SU-DHL-6 (cell line): ENCODE measurements at regions not wholly inside any gene's neighbourhood (a gene's known extent, or its start where the extent isn't known, plus 50 kb on each side); places are given as distances from the start of the nearest gene placed in this dataset.

Experiments used
- H2AFZ ChIP-seq: fragments of 200-600 bp; sonication (generic); 2 replicates; pipeline ENCODE4 v1.6.1; 2014; ENCODE audit warnings: low read depth, mild to moderate bottlenecking, moderate library complexity, mixed read lengths, antibody characterized with exemption, low read length; ENCODE audit not compliant: severe bottlenecking
- H3F3A ChIP-seq: fragments of 200-600 bp; shearing (Covaris generic); 2 replicates; pipeline ENCODE4 v1.6.0; 2016; ENCODE audit warnings: antibody characterized with exemption, mild to moderate bottlenecking; ENCODE audit not compliant: insufficient read depth
- H3K27ac ChIP-seq: fragments of 200-600 bp; sonication (generic); 2 replicates; pipeline ENCODE4 v1.5.1; 2016; ENCODE audit warnings: low read depth, mild to moderate bottlenecking, low read length, moderate library complexity, mixed read lengths
- H3K27me3 ChIP-seq: fragments of 200-600 bp; sonication (generic), shearing (Covaris generic); 2 replicates; pipeline ENCODE4 v1.6.0; 2014; ENCODE audit warnings: mild to moderate bottlenecking, low read length
- H3K36me3 ChIP-seq: fragments of 200-600 bp; sonication (generic); 2 replicates; pipeline ENCODE4 v1.6.1; 2014; ENCODE audit warnings: mild to moderate bottlenecking, low read length, mixed read lengths
- H3K4me2 ChIP-seq: fragments of 300-600, 200-600 bp; shearing (Covaris generic), sonication (generic); 2 replicates; pipeline ENCODE4 v1.6.0; 2014; ENCODE audit warnings: low read length, low read depth, mild to moderate bottlenecking; ENCODE audit not compliant: poor library complexity, severe bottlenecking
- H3K4me3 ChIP-seq: fragments of 200-600 bp; sonication (generic); 2 replicates; pipeline ENCODE4 v1.5.1; 2014; ENCODE audit warnings: antibody characterized with exemption, low read length, mild to moderate bottlenecking, mixed read lengths; ENCODE audit not compliant: insufficient read depth, poor library complexity, severe bottlenecking
- H3K79me2 ChIP-seq: fragments of 200-600 bp; sonication (generic); 2 replicates; pipeline ENCODE4 v1.6.1; 2014; ENCODE audit warnings: mild to moderate bottlenecking, low read length, moderate library complexity; ENCODE audit not compliant: insufficient read depth
- H3K9ac ChIP-seq: fragments of 200-600 bp; sonication (generic); 2 replicates; pipeline ENCODE4 v1.7.0; 2014; ENCODE audit warnings: mild to moderate bottlenecking, low read length
- H3K9me2 ChIP-seq: fragments of 200-600 bp; sonication (generic); replicated peaks from 2 replicates; pipeline ENCODE4 v1.6.1; 2014; ENCODE audit warnings: low read length; ENCODE audit not compliant: insufficient read depth
- H3K9me3 ChIP-seq: fragments of 200-600 bp; sonication (generic); 2 replicates; pipeline ENCODE4 v1.6.1; 2014; ENCODE audit warnings: low read length, mixed read lengths; ENCODE audit not compliant: insufficient read depth
- H4K20me1 ChIP-seq: fragments of 200-600 bp; sonication (generic); 2 replicates; pipeline ENCODE4 v1.6.1; 2014; ENCODE audit warnings: low read depth, mild to moderate bottlenecking, antibody characterized with exemption, low read length, moderate library complexity, mixed read lengths
- EZH2phosphoT487 ChIP-seq: fragments of 200-600 bp; sonication (generic), shearing (Covaris generic); conservative IDR thresholded peaks from 2 replicates; pipeline ENCODE4 v1.6.1; 2018; ENCODE audit warnings: mild to moderate bottlenecking, antibody characterized with exemption, low read length, moderate library complexity, mixed read lengths
- TF ChIP-seq, protein P1 (sequence below): fragments of 200-600 bp; sonication (generic); IDR thresholded peaks from one replicate; pipeline ENCODE4 v1.5.1; 2017; ENCODE audit warnings: antibody characterized with exemption, mild to moderate bottlenecking, low read length, moderate library complexity; ENCODE audit not compliant: insufficient read depth, poor library complexity, severe bottlenecking

DNA sequence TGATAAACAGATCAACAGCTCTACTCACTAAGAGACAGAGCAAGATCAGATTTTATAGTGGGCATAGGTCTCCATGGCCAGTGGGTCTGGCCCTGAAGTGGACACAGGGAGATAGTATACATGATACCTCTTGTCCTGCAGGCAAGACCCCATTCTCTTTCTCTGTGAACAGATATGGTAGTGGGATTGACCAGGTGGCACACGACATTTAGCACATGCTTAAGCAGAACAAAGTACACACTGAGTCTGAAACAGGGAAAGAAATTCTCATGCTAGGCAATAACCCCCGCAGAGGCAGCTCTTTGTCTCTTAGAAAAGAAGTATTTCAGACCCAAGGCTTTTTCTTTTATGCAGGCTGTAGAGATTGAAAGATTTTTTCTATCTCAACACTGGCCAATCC, 1331.2 kb downstream of the FSCB start:
- peak overlapping the region; percentile 67 for H2AFZ ChIP-seq
- H3K79me2 ChIP-seq = no peaks in the 10 kb centered on the region
- no peaks in the 10 kb centered on the region for H3K9me2 ChIP-seq
- no peak overlapping the region for H3K9ac ChIP-seq
- TF ChIP-seq EZH2phosphoT487 = no peak
- TF ChIP-seq, protein P1, sequence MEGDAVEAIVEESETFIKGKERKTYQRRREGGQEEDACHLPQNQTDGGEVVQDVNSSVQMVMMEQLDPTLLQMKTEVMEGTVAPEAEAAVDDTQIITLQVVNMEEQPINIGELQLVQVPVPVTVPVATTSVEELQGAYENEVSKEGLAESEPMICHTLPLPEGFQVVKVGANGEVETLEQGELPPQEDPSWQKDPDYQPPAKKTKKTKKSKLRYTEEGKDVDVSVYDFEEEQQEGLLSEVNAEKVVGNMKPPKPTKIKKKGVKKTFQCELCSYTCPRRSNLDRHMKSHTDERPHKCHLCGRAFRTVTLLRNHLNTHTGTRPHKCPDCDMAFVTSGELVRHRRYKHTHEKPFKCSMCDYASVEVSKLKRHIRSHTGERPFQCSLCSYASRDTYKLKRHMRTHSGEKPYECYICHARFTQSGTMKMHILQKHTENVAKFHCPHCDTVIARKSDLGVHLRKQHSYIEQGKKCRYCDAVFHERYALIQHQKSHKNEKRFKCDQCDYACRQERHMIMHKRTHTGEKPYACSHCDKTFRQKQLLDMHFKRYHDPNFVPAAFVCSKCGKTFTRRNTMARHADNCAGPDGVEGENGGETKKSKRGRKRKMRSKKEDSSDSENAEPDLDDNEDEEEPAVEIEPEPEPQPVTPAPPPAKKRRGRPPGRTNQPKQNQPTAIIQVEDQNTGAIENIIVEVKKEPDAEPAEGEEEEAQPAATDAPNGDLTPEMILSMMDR = no peak
- no peaks in the 10 kb centered on the region for H3F3A ChIP-seq
- H4K20me1 ChIP-seq = no peaks in the 10 kb centered on the region
- H3K36me3 ChIP-seq = no peaks in the 10 kb centered on the region
- H3K9me3 ChIP-seq = no peaks in the 10 kb centered on the region
- H3K27ac ChIP-seq = no peak overlapping the region
- no peak overlapping the region for H3K4me3 ChIP-seq
- no peak overlapping the region for H3K4me2 ChIP-seq
- no peaks in the 10 kb centered on the region for H3K27me3 ChIP-seq

DNA sequence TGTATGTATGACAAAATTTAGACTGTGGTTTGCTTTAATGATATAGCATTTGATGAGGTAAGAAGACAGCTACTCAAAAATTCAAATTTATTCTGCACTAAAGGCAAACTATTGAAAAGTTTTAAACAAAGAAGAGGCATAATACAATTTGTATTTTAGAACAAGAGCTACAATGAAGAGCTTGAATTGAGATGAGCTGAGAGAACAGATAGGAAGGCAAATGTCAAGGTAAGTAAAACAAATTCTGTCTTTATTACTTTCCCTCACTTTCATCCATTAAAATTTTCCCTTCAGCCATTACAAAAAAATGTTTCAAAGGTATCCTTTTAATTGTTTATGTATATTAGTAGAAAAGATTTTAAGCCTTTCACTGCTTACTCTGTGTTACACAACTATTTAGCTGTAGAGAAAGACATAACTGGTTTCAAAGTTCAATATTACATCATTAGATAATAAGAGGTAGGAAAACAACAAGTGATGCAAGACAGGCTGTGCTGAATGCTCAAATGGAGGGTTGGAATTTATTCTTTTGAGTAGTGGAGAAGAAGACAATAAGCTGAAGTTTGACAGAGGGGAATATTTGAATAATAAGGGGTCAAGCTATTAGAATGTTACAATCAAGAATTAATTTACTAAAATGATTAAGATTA, 1334.1 kb downstream of the FSCB start:
- H3K9ac ChIP-seq = no peak overlapping the region
- TF ChIP-seq EZH2phosphoT487 = no peak
- TF ChIP-seq, protein P1 = no peak
- no peaks in the 10 kb centered on the region for H3K9me3 ChIP-seq
- H3K79me2 ChIP-seq = no peaks in the 10 kb centered on the region
- no peaks in the 10 kb centered on the region for H3K36me3 ChIP-seq
- H3F3A ChIP-seq = no peaks in the 10 kb centered on the region
- H3K27me3 ChIP-seq = no peaks in the 10 kb centered on the region
- H3K4me2 ChIP-seq = no peak overlapping the region
- H3K27ac ChIP-seq = no peak overlapping the region
- H2AFZ ChIP-seq = no peak overlapping the region
- H3K4me3 ChIP-seq = no peak overlapping the region
- no peaks in the 10 kb centered on the region for H4K20me1 ChIP-seq
- H3K9me2 ChIP-seq = no peaks in the 10 kb centered on the region

DNA sequence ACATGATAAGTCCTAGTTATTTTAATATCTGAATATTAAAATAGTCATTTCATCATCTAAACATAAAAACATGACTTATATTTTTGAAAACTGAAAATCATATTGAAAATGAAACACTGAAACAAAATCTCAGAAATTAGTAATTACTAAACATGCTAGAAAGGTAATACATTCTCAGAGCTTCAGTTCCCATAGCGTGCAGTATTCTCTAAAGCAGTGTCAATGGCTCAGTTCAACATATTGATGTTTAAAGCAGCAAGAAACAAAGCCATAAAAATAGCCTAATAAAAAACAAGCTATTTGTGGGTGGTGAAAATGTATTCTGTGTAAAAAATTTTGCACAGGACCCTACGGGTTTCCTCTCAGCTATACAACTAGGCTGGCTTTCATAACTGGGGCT, 1337.4 kb downstream of the FSCB start:
- no peak overlapping the region for H3K9ac ChIP-seq
- H2AFZ ChIP-seq = peak overlapping the region; percentile 6
- H3K27ac ChIP-seq = no peak overlapping the region
- no peak for TF ChIP-seq EZH2phosphoT487
- TF ChIP-seq, protein P1 = no peak
- no peaks in the 10 kb centered on the region for H3K79me2 ChIP-seq
- no peaks in the 10 kb centered on the region for H3K9me2 ChIP-seq
- no peak overlapping the region for H3K4me3 ChIP-seq
- no peaks in the 10 kb centered on the region for H3K9me3 ChIP-seq
- no peaks in the 10 kb centered on the region for H4K20me1 ChIP-seq
- no peaks in the 10 kb centered on the region for H3K36me3 ChIP-seq
- H3K4me2 ChIP-seq = no peak overlapping the region
- H3K27me3 ChIP-seq = no peaks in the 10 kb centered on the region
- no peaks in the 10 kb centered on the region for H3F3A ChIP-seq
